ENCODE measurements at regions not wholly inside any gene's neighbourhood (a gene's known extent, or its start where the extent isn't known, plus 50 kb on each side); places are given as distances from the start of the nearest gene placed in this dataset.

GRCh38 chr13:86383151-86383550 is 583.9 kb upstream of the SLITRK6 start:
- H3K9me3 Mint-ChIP-seq, result peaks cover 2% of the 10 kb centered on the region
- Histone ChIP-seq H3K36me3 (ENCODE audit: control insufficient read depth, insufficient read depth, low read length) (no peaks in the 10 kb centered on the region), H3K9ac (ENCODE audit: extremely low read depth, low read length, poor library complexity, severe bottlenecking) (no peak overlapping the region), H3K9me3 (ENCODE audit: control insufficient read depth, low read length) (no peaks in the 10 kb centered on the region), H3K4me1 (ENCODE audit: control insufficient read depth, insufficient read depth, low read length) (no peaks in the 10 kb centered on the region), H3K4me3 (ENCODE audit: low read length) (no peak overlapping the region), H3K27ac (ENCODE audit: low read depth, low read length) (no peak overlapping the region), H3K27me3 (ENCODE audit: control insufficient read depth, insufficient read depth, low read length, poor library complexity, severe bottlenecking) (no peaks in the 10 kb centered on the region)
- H3K4me1 Mint-ChIP-seq, result no peaks in the 10 kb centered on the region
- peaks cover 4% of the 10 kb centered on the region for H3K36me3 Mint-ChIP-seq (ENCODE audit: low read depth)
- no peak overlapping the region for H3K4me3 Mint-ChIP-seq
- H3K27ac Mint-ChIP-seq, result no peak overlapping the region
- WGBS, 2 experiments (ENCODE audit: insufficient coverage in 1 of 2, insufficient read length in 1 of 2), result 91 to 100% methylated on average over 1 to 4 of the region's 4 CpGs
- H3K27me3 Mint-ChIP-seq (ENCODE audit: insufficient read depth), result no peaks in the 10 kb centered on the region
- no peak for DNase-seq
- TF ChIP-seq, protein P1, sequence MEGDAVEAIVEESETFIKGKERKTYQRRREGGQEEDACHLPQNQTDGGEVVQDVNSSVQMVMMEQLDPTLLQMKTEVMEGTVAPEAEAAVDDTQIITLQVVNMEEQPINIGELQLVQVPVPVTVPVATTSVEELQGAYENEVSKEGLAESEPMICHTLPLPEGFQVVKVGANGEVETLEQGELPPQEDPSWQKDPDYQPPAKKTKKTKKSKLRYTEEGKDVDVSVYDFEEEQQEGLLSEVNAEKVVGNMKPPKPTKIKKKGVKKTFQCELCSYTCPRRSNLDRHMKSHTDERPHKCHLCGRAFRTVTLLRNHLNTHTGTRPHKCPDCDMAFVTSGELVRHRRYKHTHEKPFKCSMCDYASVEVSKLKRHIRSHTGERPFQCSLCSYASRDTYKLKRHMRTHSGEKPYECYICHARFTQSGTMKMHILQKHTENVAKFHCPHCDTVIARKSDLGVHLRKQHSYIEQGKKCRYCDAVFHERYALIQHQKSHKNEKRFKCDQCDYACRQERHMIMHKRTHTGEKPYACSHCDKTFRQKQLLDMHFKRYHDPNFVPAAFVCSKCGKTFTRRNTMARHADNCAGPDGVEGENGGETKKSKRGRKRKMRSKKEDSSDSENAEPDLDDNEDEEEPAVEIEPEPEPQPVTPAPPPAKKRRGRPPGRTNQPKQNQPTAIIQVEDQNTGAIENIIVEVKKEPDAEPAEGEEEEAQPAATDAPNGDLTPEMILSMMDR (conservative IDR thresholded peaks at IDR 0.05), result no peak

DNA sequence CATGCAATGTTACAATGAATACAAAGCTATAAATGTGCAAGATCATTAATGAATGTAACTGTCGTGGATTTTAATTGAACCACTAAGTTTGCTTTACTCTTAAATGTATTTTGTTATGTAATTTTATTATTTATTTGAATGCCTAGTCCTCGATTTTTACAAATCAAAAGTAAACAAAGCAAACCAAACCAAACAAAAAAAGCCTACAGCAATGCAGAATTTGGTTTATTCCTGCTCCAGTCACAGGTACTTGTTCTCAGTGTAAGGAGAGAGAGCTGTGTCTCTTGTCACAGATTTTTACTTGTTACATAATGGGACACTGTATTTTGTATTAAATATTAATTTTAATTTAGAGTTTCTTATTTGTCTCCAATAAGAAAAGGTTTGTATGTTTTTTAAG is 584.3 kb upstream of the SLITRK6 start:
- H3K4me3 Mint-ChIP-seq, result no peak overlapping the region
- H3K27ac Mint-ChIP-seq, result no peak overlapping the region
- Histone ChIP-seq H3K4me3 (ENCODE audit: low read length) (no peak overlapping the region), H3K4me1 (ENCODE audit: control insufficient read depth, insufficient read depth, low read length) (no peaks in the 10 kb centered on the region), H3K27me3 (ENCODE audit: control insufficient read depth, insufficient read depth, low read length, poor library complexity, severe bottlenecking) (no peaks in the 10 kb centered on the region), H3K9me3 (ENCODE audit: control insufficient read depth, low read length) (no peaks in the 10 kb centered on the region), H3K27ac (ENCODE audit: low read depth, low read length) (no peak overlapping the region), H3K36me3 (ENCODE audit: control insufficient read depth, insufficient read depth, low read length) (no peaks in the 10 kb centered on the region), H3K9ac (ENCODE audit: extremely low read depth, low read length, poor library complexity, severe bottlenecking) (no peak overlapping the region)
- H3K4me1 Mint-ChIP-seq, result no peaks in the 10 kb centered on the region
- peaks cover 2% of the 10 kb centered on the region for H3K9me3 Mint-ChIP-seq
- H3K27me3 Mint-ChIP-seq (ENCODE audit: insufficient read depth), result no peaks in the 10 kb centered on the region
- TF ChIP-seq, protein P1 (conservative IDR thresholded peaks at IDR 0.05), result no peak
- WGBS, 2 experiments (ENCODE audit: insufficient coverage in 1 of 2, insufficient read length in 1 of 2), result 90% methylated on average over 2 of the region's 2 CpGs; no CpG with 5 or more reads in 1 of the 2 experiments
- H3K36me3 Mint-ChIP-seq (ENCODE audit: low read depth), result peaks cover 4% of the 10 kb centered on the region
- DNase-seq, result no peak

DNA sequence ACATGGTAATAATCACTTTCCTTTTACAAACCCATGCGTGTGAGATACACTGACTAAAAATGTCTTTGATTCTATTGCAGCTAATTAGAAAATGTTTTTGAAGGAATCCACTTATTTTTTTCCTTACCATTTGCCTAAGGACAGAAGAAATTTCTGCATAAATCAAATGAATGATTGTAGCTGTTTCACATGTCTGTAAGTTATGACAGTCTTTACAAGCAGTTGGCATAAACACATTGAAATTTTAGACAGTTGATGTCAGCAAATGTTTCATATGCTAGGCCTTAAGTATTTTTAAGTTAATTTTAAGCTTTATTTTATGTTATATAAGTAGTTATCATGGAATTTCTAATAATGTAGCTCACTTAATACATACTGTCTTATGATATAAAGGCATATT is 598.4 kb upstream of the SLITRK6 start:
- TF ChIP-seq, protein P1 (conservative IDR thresholded peaks at IDR 0.05), result no peak
- DNase-seq, result no peak
- Mint-ChIP-seq H3K36me3 (ENCODE audit: low read depth) (no peaks in the 10 kb centered on the region), H3K27me3 (ENCODE audit: insufficient read depth) (no peaks in the 10 kb centered on the region), H3K4me1 (no peaks in the 10 kb centered on the region), H3K9me3 (no peaks in the 10 kb centered on the region), H3K27ac (no peak overlapping the region), H3K4me3 (no peak overlapping the region)
- WGBS, 2 experiments (ENCODE audit: insufficient coverage in 1 of 2, insufficient read length in 1 of 2), result 100% methylated on average over 1 of the region's 1 CpG; no CpG with 5 or more reads in 1 of the 2 experiments
- H3K36me3 ChIP-seq (ENCODE audit: control insufficient read depth, insufficient read depth, low read length), result no peaks in the 10 kb centered on the region
- H3K27me3 ChIP-seq (ENCODE audit: control insufficient read depth, insufficient read depth, low read length, poor library complexity, severe bottlenecking), result no peaks in the 10 kb centered on the region
- no peaks in the 10 kb centered on the region for H3K4me1 ChIP-seq (ENCODE audit: control insufficient read depth, insufficient read depth, low read length)
- no peaks in the 10 kb centered on the region for H3K9me3 ChIP-seq (ENCODE audit: control insufficient read depth, low read length)
- no peak overlapping the region for H3K27ac ChIP-seq (ENCODE audit: low read depth, low read length)
- no peak overlapping the region for H3K9ac ChIP-seq (ENCODE audit: extremely low read depth, low read length, poor library complexity, severe bottlenecking)
- no peak overlapping the region for H3K4me3 ChIP-seq (ENCODE audit: low read length)

All from endodermal cell (in vitro differentiated cells).